ENCODE measurements at regions not wholly inside any gene's neighbourhood (a gene's known extent, or its start where the extent isn't known, plus 50 kb on each side); places are given as distances from the start of the nearest gene placed in this dataset.
A peak's percentile ranks its signal among the peaks of the same experiment; 100 is the strongest.
"Not testable (repeated sequence)": the region's sequence is repeated elsewhere in the genome, so short reads cannot be mapped to it uniquely, and the experiment has no call there.

DNA sequence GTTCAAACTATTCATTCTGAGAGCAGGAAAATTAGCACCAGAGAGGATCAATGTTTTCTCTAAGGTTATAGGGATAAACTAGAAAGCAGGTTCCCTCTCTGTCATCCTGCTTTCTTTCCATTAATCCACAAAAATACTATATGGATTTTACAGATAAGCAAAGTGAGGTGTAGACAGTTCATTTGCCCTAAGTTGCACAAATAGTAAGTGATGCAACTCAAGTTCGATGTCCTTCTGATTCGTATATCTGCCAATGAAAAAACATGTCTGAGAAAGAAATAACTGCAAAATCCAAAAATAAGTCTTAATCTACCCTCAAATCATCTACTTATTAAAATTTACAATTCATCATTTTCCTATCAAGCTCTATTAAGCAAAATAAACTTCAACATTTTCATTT, 254.6 kb upstream of the USP15 start:
- Histone ChIP-seq H3K27me3 (no peaks in the 10 kb centered on the region), H3K9me3 (no peaks in the 10 kb centered on the region), H3K4me1 (no peaks in the 10 kb centered on the region), H3K27ac (no peak overlapping the region), H3K9ac (ENCODE audit: low read depth in 2 of 2, low read length in 2 of 2) (no peak overlapping the region), H3K4me3 (no peak overlapping the region), H3K36me3 (no peaks in the 10 kb centered on the region)
- DNase-seq = no peak
- TF ChIP-seq CTCF (IDR thresholded peaks at IDR 0.05) = no peak
- intact Hi-C loops (cut with DNase I) = no loop called here

GRCh38 chr12:62006076-62006732, 254.0 kb upstream of the USP15 start:
- Histone ChIP-seq H3K9ac (ENCODE audit: low read depth in 2 of 2, low read length in 2 of 2) (no peak overlapping the region), H3K9me3 (no peaks in the 10 kb centered on the region), H3K36me3 (no peaks in the 10 kb centered on the region), H3K27ac (no peak overlapping the region), H3K4me1 (no peaks in the 10 kb centered on the region), H3K27me3 (no peaks in the 10 kb centered on the region), H3K4me3 (no peak overlapping the region)
- intact Hi-C loops (cut with DNase I) = no loop called here
- TF ChIP-seq CTCF (IDR thresholded peaks at IDR 0.05) = peak; percentile 50
- no peak for DNase-seq

- Histone ChIP-seq H3K9me3 (no peaks in the 10 kb centered on the region), H3K36me3 (no peaks in the 10 kb centered on the region), H3K9ac (ENCODE audit: low read depth in 2 of 2, low read length in 2 of 2) (no peak overlapping the region), H3K4me3 (no peak overlapping the region), H3K4me1 (no peaks in the 10 kb centered on the region), H3K27me3 (no peaks in the 10 kb centered on the region), H3K27ac (no peak overlapping the region)
- DNase-seq = no peak
- intact Hi-C loops (cut with DNase I) = no loop called here
- TF ChIP-seq CTCF (IDR thresholded peaks at IDR 0.05) = no peak
Measured at GRCh38 chr12:62008703-62009102, 251.5 kb upstream of the USP15 start.

DNA sequence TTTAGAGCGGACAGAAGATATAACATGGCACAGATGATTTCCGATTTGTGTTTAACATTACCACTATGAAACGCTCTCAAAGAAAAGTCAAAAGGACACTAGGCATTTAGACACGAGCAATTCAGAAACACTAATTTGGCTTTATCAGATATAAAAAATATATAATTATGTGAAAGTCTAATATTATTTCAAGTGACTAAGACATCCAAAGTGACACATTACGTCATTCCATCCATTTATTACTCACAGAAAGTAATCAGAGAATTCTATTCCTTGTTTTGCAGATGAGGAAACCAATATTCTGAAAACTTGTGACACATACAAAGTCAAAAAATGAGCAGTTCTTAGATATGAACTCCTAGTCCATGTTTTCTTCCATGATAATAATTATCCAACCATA, 250.8 kb upstream of the USP15 start:
- Histone ChIP-seq H3K27ac (no peak overlapping the region), H3K27me3 (no peaks in the 10 kb centered on the region), H3K36me3 (no peaks in the 10 kb centered on the region), H3K4me3 (no peak overlapping the region), H3K4me1 (no peaks in the 10 kb centered on the region), H3K9me3 (no peaks in the 10 kb centered on the region), H3K9ac (ENCODE audit: low read depth in 2 of 2, low read length in 2 of 2) (no peak overlapping the region)
- intact Hi-C loops (cut with DNase I) = no loop called here
- TF ChIP-seq CTCF (IDR thresholded peaks at IDR 0.05) = no peak
- DNase-seq = no peak

GRCh38 chr12:62010331-62010906, 249.8 kb upstream of the USP15 start:
- intact Hi-C loops (cut with DNase I); H3K36me3 ChIP-seq; H3K27ac ChIP-seq; H3K9me3 ChIP-seq; H3K4me3 ChIP-seq; H3K27me3 ChIP-seq; DNase-seq; H3K9ac ChIP-seq (ENCODE audit: low read depth in 2 of 2, low read length in 2 of 2); H3K4me1 ChIP-seq: not testable (repeated sequence)

DNA sequence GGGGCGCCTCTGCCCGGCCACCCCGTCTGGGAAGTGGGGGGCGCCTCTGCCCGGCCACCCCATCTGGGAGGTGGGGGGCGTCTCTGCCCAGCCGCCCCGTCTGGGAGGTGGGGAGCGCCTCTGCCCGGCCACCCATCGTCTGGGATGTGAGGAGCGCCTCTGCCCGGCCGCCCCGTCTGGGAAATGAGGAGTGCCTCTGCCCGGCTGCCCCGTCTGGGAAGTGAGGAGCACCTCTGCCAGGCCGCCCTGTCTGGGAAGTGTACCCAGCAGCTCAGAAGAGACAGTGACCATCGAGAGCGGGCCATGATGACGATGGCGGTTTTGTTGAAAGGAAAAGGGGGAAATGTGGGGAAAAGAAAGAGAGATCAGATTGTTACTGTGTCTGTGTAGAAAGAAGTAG, 249.2 kb upstream of the USP15 start:
- DNase-seq = not testable (repeated sequence)

More for the DNA sequence above, 249.2 kb upstream of the USP15 start:
- H3K9ac ChIP-seq (ENCODE audit: low read depth in 2 of 2, low read length in 2 of 2); H3K36me3 ChIP-seq; H3K27me3 ChIP-seq; H3K27ac ChIP-seq; H3K9me3 ChIP-seq; H3K4me1 ChIP-seq; intact Hi-C loops (cut with DNase I); H3K4me3 ChIP-seq: not testable (repeated sequence)

Measured in colonic mucosa (tissue), 4 donors.